ENCODE measurements at regions not wholly inside any gene's neighbourhood (a gene's known extent, or its start where the extent isn't known, plus 50 kb on each side); places are given as distances from the start of the nearest gene placed in this dataset.

DNA sequence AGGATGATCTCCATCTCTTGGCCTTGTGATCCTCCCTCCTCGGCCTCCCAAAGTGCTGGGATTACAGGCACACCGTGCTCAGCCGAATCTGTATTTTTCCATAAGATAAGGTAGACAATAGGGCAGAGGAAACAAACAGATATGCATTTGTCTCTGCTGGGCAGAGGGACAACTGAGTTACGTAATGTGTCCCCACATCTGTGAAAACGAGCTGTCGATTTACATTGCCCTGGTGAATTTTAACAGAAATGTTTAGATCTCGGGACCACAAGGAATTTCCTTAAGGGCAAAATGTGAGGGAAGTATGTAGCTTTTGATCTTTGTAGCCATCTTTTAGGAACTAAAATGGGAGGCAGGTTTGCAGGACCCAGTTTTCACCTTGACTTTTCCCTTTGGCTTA, 189.7 kb downstream of the TRIML1 start:
- no peaks in the 10 kb centered on the region for H3K27me3 ChIP-seq
- TF ChIP-seq, protein P1, sequence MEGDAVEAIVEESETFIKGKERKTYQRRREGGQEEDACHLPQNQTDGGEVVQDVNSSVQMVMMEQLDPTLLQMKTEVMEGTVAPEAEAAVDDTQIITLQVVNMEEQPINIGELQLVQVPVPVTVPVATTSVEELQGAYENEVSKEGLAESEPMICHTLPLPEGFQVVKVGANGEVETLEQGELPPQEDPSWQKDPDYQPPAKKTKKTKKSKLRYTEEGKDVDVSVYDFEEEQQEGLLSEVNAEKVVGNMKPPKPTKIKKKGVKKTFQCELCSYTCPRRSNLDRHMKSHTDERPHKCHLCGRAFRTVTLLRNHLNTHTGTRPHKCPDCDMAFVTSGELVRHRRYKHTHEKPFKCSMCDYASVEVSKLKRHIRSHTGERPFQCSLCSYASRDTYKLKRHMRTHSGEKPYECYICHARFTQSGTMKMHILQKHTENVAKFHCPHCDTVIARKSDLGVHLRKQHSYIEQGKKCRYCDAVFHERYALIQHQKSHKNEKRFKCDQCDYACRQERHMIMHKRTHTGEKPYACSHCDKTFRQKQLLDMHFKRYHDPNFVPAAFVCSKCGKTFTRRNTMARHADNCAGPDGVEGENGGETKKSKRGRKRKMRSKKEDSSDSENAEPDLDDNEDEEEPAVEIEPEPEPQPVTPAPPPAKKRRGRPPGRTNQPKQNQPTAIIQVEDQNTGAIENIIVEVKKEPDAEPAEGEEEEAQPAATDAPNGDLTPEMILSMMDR (IDR thresholded peaks at IDR 0.05): no peak
- H3K4me1 ChIP-seq (ENCODE audit: control insufficient read depth in 1 of 2, insufficient read depth in 1 of 2, low read depth in 1 of 2, low read length in 1 of 2): no peaks in the 10 kb centered on the region
- H3K4me3 ChIP-seq (ENCODE audit: low read depth in 1 of 2, low read length in 1 of 2): no peak overlapping the region
- no peak overlapping the region for H3K27ac ChIP-seq
- no peaks in the 10 kb centered on the region for H3K36me3 ChIP-seq
- no peaks in the 10 kb centered on the region for H3K9me3 ChIP-seq

DNA sequence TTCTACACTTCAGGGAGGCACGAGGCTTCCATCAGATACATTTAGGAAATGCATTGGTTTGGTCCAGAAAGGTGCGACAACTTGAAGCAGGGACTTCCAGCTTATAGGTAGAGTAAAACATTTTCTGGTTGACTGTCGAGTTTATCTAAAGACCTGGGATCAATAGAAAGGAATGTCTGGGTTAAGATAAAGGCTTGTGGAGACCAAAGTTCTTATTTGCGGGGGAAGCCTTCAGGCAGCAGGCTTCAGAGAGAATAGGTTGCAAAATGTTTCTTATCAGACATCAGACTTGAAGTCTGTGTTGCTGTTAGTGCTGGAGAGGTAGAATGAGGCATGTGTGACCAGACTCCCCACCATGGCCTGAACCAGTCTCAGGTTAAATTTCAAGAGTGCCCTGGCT, 190.3 kb downstream of the TRIML1 start:
- H3K27me3 ChIP-seq: no peaks in the 10 kb centered on the region

DNA sequence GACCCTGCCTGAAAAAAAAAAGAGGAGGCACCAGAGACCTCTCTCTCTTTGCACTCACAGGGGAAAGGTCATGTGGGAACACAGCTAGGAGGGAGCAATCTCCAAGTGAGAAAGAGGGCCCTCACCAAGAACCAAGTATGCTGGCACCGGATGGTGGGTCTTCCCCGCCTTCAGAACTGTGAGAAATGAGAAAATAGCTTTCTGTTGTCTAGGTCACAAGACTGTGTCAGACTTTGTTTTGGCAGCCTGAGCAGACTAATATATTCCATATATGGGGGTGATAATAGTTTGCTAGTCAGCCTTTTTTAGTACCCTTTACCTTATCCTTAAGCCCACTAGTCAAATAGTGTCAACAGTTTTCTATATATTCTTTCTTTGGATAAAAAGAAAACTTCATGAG, 193.0 kb downstream of the TRIML1 start:
- TF ChIP-seq, protein P1 (IDR thresholded peaks at IDR 0.05): no peak
- Histone ChIP-seq H3K36me3 (no peaks in the 10 kb centered on the region), H3K4me1 (ENCODE audit: control insufficient read depth in 1 of 2, insufficient read depth in 1 of 2, low read depth in 1 of 2, low read length in 1 of 2) (no peaks in the 10 kb centered on the region), H3K4me3 (ENCODE audit: low read depth in 1 of 2, low read length in 1 of 2) (no peak overlapping the region), H3K27me3 (no peaks in the 10 kb centered on the region), H3K9me3 (no peaks in the 10 kb centered on the region), H3K27ac (no peak overlapping the region)

More for the DNA sequence above, 190.3 kb downstream of the TRIML1 start:
- Histone ChIP-seq H3K4me3 (ENCODE audit: low read depth in 1 of 2, low read length in 1 of 2) (no peak overlapping the region), H3K27ac (no peak overlapping the region), H3K9me3 (no peaks in the 10 kb centered on the region), H3K36me3 (no peaks in the 10 kb centered on the region), H3K4me1 (ENCODE audit: control insufficient read depth in 1 of 2, insufficient read depth in 1 of 2, low read depth in 1 of 2, low read length in 1 of 2) (no peaks in the 10 kb centered on the region)
- TF ChIP-seq, protein P1 (IDR thresholded peaks at IDR 0.05): no peak

DNA sequence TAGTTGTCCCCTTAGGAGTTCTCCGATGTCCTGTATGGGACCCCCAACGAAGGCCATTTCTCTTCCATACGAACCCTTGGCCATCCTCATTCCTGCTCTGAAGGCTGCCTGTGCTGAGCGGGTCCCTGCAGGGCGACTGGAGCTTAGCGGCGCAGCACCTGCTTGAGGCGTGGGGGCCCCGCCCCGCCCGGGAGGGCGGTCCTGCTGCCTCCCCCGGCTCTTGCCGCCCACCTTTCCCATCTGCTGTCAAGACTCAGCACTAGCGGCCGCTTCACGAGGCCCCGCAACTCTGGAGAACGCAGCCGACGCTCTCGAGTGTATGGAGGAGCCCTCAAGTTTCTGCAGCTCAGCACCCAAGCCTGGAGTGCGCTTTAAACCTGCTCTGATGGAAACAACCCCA, 197.7 kb downstream of the TRIML1 start:
- Histone ChIP-seq H3K27me3 (no peaks in the 10 kb centered on the region), H3K4me1 (ENCODE audit: control insufficient read depth in 1 of 2, insufficient read depth in 1 of 2, low read depth in 1 of 2, low read length in 1 of 2) (no peaks in the 10 kb centered on the region), H3K27ac (no peak overlapping the region), H3K36me3 (no peaks in the 10 kb centered on the region), H3K4me3 (ENCODE audit: low read depth in 1 of 2, low read length in 1 of 2) (no peak overlapping the region), H3K9me3 (no peaks in the 10 kb centered on the region)
- TF ChIP-seq, protein P1 (IDR thresholded peaks at IDR 0.05): no peak

DNA sequence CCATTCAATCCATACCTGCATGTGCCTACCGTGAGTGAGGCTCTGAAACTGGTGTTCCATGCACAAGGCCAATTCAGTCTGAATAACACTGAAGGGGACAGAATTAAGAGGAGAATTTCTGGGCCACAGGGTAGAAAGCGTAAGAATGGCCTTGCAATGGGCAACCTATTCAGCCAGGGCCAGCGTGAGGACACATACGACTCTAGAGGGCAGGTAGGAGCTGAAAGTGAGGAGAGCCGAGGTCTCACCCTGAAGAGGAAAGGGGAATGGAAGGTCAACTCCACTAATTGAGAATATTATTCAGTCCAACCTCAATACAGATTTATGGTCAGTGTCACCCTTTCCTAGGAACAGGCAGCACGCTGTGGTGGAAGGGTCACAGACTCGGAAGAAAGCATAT, 202.2 kb downstream of the TRIML1 start:
- Histone ChIP-seq H3K9me3 (no peaks in the 10 kb centered on the region), H3K27ac (no peak overlapping the region)
- TF ChIP-seq, protein P1 (IDR thresholded peaks at IDR 0.05): no peak

More for the DNA sequence above, 202.2 kb downstream of the TRIML1 start:
- H3K36me3 ChIP-seq: no peaks in the 10 kb centered on the region
- no peaks in the 10 kb centered on the region for H3K27me3 ChIP-seq
- H3K4me1 ChIP-seq (ENCODE audit: control insufficient read depth in 1 of 2, insufficient read depth in 1 of 2, low read depth in 1 of 2, low read length in 1 of 2): no peaks in the 10 kb centered on the region
- no peak overlapping the region for H3K4me3 ChIP-seq (ENCODE audit: low read depth in 1 of 2, low read length in 1 of 2)

Measured in neutrophil (primary cell).